Activated CD4-positive, alpha-beta memory T cell treated with anti-CD3 and anti-CD28 coated beads for 36 hours (primary cell): ENCODE measurements at regions not wholly inside any gene's neighbourhood (a gene's known extent, or its start where the extent isn't known, plus 50 kb on each side); places are given as distances from the start of the nearest gene placed in this dataset.
A peak's percentile ranks its signal among the peaks of the same experiment; 100 is the strongest.
"Not testable (repeated sequence)": the region's sequence is repeated elsewhere in the genome, so short reads cannot be mapped to it uniquely, and the experiment has no call there.

Source experiments
- CTCF ChIA-PET: fragments of 350-600 bp; sonication (Branson Sonifier 250); formaldehyde crosslinking; loops from one replicate; lab custom pipeline; 2021; ENCODE audit warnings: antibody characterized with exemption, inconsistent platforms; lab: Charles Lee
- POLR2A ChIA-PET: fragments of 350-600 bp; sonication (Branson Sonifier 250); formaldehyde crosslinking; loops from one replicate; lab custom pipeline; 2021; ENCODE audit warnings: antibody characterized with exemption; lab: Charles Lee
- DNase-seq: peaks from one replicate; pipeline ENCODE4 v3.0.0-alpha.2; 2020
- H3K27ac Mint-ChIP-seq: one replicate; pipeline ENCODE4 v1.8.0; 2021; ENCODE audit warnings: mixed read lengths
- H3K27me3 Mint-ChIP-seq: one replicate; pipeline ENCODE4 v1.8.0; 2021; ENCODE audit warnings: mixed read lengths
- H3K36me3 Mint-ChIP-seq: one replicate; pipeline ENCODE4 v1.8.0; 2021; ENCODE audit warnings: mixed read lengths
- H3K4me1 Mint-ChIP-seq: one replicate; pipeline ENCODE4 v1.8.0; 2021; ENCODE audit warnings: low read depth, mixed read lengths
- H3K4me3 Mint-ChIP-seq: one replicate; pipeline ENCODE4 v1.8.0; 2021; ENCODE audit warnings: mild to moderate bottlenecking, mixed read lengths
- H3K9me3 Mint-ChIP-seq: one replicate; pipeline ENCODE4 v1.8.0; 2021; ENCODE audit warnings: mixed read lengths
- intact Hi-C: fragments of 100-400 bp; cut with micrococcal nuclease; formaldehyde crosslinking; loops from one replicate; pipeline ENCODE4 v1.15.1; 2023

DNA sequence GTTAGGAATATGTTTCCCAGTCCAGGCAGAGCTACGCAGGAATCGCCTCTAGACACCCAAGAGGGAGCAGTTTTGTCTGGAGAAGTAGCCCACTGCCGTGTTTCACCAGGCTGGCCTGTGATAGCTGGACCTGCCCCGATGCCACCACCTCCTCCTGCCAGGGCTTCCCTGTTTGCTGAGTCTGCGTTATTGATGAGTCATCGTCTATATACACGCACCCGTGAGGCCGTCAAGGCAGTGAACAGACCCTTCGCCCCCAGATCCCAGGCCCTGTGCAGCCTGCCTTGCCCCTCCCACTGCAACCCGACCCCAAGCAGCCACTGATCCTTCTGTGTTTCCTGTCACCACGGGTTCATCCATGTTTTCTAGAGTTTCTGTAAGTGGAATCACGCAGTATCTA, 141.9 kb downstream of the IGLL1 start:
- ChIA-PET POLR2A (no interaction called here), CTCF (no interaction called here)
- H3K36me3 Mint-ChIP-seq = no peaks in the 10 kb centered on the region
- no peak overlapping the region for H3K27ac Mint-ChIP-seq
- H3K4me1 Mint-ChIP-seq = peaks cover 3% of the 10 kb centered on the region
- H3K4me3 Mint-ChIP-seq = no peak overlapping the region
- DNase-seq = no peak
- peaks cover 9% of the 10 kb centered on the region for H3K9me3 Mint-ChIP-seq
- H3K27me3 Mint-ChIP-seq = peaks cover 17% of the 10 kb centered on the region
- intact Hi-C loops = no loop called here

DNA sequence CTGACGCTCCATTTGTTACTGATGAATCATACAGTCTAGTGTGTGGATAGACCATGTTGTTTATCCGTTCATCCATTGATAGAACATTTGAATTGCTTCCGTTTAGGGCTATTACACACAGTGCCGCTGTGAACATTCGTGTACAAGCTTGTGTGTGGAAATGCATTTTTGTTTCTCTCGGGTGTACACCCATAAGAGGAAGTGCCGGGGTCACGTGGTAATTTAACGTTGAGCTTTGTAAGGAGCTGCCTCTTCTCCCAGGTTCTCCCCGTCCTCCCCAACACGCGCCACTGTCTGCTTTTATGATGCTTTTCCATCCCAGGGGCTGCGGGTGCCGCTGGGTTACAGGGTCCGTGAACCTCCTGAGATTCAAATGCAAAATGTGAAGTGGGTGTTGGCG, 142.3 kb downstream of the IGLL1 start:
- Mint-ChIP-seq H3K36me3 (no peaks in the 10 kb centered on the region), H3K9me3 (peaks cover 9% of the 10 kb centered on the region), H3K4me1 (peaks cover 7% of the 10 kb centered on the region), H3K27ac (no peak overlapping the region), H3K27me3 (peaks cover 17% of the 10 kb centered on the region), H3K4me3 (no peak overlapping the region)
- DNase-seq = no peak
- ChIA-PET CTCF (no interaction called here), POLR2A (no interaction called here)
- intact Hi-C loops = no loop called here

DNA sequence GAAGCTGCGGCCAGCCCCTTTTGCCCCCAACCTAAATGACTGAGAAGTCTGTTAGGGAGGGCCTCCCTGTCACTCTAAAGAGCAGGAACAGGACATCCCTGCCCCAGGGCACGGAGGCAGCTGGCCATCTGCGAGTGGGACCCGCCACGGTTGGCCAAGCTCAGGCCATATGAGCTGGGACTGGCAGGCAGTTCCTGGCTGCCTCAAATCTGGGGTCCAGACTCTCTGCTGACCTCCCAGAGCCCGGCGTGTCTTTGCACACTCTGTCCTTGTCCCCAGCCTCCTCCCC, 143.0 kb downstream of the IGLL1 start:
- H3K4me3 Mint-ChIP-seq, DNase-seq, H3K4me1 Mint-ChIP-seq, H3K36me3 Mint-ChIP-seq, CTCF ChIA-PET, H3K9me3 Mint-ChIP-seq, intact Hi-C loops, POLR2A ChIA-PET, H3K27ac Mint-ChIP-seq: not testable (repeated sequence)
- H3K27me3 Mint-ChIP-seq = peaks cover 15% of the 10 kb centered on the region

DNA sequence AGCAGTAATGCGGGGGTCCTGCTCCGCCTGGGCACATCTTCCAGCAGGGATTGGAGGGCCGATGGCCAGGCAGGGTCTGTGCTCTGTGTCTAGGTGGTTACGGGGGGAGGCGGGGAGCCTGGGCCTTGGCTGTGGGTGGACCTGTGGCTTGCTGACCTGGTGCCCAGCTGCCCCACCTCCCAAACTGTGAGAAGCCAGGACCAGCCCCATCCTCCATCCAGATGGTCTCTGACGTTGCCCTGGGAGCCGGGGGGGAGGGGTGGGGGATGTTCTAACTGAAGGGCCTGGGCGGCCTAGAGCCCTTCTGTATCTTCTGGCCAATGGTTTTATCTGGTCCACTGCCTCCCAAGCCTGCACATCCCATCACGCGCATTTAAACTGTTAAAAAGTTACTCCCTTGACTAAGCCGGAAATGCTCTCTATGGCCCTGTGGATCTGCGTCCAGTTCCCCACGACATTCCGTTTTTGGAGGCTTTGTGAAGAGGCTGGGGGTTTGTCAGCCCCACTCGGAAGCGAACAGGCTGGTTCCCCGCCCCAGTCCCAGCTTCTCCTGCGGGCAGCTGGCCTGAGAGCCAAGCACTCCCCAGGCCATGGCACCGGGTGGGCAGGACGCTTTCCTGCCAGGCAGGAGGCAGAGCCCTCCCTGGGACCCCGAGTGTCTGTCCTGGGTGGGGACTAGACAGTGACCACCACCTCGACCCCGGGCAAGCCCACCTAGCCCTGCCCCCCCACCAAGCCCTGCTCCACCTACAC, 143.6 kb downstream of the IGLL1 start:
- H3K27ac Mint-ChIP-seq, CTCF ChIA-PET, intact Hi-C loops, DNase-seq, H3K9me3 Mint-ChIP-seq, H3K36me3 Mint-ChIP-seq, POLR2A ChIA-PET, H3K4me3 Mint-ChIP-seq, H3K4me1 Mint-ChIP-seq: not testable (repeated sequence)
- peaks cover 17% of the 10 kb centered on the region for H3K27me3 Mint-ChIP-seq

DNA sequence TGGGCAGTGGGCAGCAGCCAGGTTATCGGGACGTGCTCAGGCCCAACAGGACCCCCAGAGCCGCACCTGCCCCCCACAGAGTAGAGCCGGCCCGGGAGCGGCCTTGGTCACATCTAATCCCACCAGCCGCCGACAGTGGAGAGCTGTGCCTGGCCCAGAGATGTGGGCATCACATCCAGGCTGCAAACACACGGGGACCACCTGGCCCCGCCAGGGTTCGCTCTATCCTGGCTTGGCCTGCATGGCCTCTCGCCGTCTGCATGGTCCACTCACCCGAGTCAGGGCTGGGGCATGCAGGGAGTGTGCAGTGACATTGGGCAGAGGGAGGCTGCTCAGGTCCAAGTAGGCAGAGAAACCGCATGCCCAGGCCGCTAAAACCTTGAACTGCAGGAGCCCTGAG, 144.9 kb downstream of the IGLL1 start:
- CTCF ChIA-PET, intact Hi-C loops, DNase-seq, H3K27ac Mint-ChIP-seq, POLR2A ChIA-PET, H3K9me3 Mint-ChIP-seq, H3K4me1 Mint-ChIP-seq, H3K4me3 Mint-ChIP-seq, H3K36me3 Mint-ChIP-seq: not testable (repeated sequence)
- H3K27me3 Mint-ChIP-seq = peaks cover 18% of the 10 kb centered on the region

DNA sequence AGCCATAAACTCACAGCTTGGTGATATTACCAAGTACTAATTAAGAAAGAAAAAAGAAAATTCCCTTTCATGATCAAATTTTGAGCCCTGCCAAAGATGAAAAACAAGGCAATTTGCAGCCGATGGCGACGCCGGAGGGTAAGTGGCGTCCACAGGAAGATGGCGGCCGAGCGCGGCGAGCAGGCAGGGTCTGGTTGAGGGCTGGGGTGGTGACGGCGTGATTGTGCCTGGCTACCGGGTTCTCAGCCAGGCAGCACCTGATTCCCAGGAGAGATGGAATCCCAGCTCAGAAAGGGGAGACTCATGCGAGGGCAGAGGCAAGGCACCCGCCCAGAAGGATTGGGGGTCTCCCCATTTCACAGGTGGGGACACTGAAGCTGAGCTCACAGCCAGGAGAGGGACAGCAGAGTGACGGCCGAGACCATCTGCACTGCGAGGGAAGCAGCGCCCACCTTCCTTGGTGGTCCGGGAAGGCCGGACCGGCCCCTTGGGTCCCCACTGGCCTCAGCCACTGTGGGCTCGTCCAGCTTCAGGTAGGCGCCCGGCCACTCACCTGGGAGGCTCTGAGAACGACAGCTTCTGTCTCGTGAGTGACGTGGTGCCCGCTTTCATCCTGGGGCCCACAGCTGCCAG, 145.8 kb downstream of the IGLL1 start:
- H3K27me3 Mint-ChIP-seq = peaks cover 18% of the 10 kb centered on the region
- H3K36me3 Mint-ChIP-seq, POLR2A ChIA-PET, H3K4me3 Mint-ChIP-seq, H3K9me3 Mint-ChIP-seq, CTCF ChIA-PET, DNase-seq, intact Hi-C loops, H3K4me1 Mint-ChIP-seq, H3K27ac Mint-ChIP-seq: not testable (repeated sequence)

DNA sequence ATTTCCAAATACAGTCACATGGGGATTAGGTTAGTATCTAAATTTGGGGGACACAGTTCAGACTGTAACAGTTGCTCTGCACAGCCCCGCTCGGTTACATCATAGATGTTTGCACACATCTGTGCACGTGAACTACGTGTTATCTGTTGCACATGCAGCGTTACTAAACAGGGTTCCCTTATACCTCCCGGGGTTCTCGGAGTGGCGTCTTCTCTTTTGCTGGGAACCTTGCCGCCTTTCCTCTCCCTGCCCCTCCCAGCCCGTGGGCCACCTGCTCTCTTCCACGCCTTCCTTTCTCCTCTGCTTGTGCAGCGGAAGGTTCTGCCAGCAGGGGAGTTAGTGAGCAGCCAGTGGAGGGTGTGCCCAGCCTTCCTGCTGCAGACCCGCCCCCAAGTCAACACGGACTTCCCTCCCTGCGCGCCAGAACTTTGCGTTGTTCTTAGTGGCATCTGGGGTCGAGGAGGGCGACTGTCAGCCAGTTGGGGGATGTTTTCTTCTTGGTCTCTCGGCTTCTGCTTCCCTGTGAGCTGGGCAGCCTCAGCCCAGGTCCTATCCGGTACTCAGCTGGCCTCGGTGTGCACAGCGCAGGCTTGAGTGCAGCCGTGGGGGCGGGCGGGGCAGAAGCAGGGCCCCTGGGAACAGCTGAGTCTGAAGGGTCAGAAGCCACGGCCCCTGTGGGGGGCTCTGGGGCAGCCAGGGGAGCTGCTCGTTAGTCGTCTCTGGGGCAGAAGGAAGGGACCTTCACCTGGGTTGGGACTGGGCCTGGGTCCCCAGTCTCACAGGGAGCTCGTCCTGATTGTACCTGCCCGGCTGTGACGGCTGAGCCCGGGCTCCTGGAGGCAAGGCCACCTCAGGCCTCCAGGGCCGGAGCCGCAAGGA, 146.7 kb downstream of the IGLL1 start:
- CTCF ChIA-PET, H3K36me3 Mint-ChIP-seq, intact Hi-C loops, H3K4me1 Mint-ChIP-seq, POLR2A ChIA-PET, H3K9me3 Mint-ChIP-seq, H3K27ac Mint-ChIP-seq: not testable (repeated sequence)
- DNase-seq = peak; percentile 67
- peaks cover 16% of the 10 kb centered on the region for H3K27me3 Mint-ChIP-seq
- H3K4me3 Mint-ChIP-seq = peak overlapping the region; percentile 45

DNA sequence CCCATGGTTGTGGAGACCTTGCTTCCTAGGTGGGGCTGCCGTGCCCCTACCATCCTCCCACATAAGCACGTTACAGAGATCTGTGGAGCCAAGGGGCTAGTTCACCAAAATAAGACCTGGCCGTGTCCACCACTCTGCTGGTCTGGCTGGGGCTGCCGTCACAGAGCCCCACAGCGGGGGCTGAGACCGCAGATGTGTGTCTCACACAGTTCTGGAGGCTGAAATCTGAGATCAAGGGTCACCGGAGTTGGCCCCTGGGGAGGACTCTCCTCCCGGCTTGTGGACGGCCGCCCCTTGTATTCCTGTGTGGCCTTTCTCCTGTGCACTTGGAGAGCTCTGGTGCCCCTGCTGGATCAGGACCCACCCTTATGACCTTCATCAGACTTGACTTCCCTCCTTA, 147.4 kb downstream of the IGLL1 start:
- Mint-ChIP-seq H3K27me3 (peaks cover 14% of the 10 kb centered on the region), H3K9me3 (peaks cover 13% of the 10 kb centered on the region), H3K4me3 (peak overlapping the region; percentile 45)
- H3K36me3 Mint-ChIP-seq, H3K27ac Mint-ChIP-seq, POLR2A ChIA-PET, H3K4me1 Mint-ChIP-seq, CTCF ChIA-PET, DNase-seq, intact Hi-C loops: not testable (repeated sequence)

DNA sequence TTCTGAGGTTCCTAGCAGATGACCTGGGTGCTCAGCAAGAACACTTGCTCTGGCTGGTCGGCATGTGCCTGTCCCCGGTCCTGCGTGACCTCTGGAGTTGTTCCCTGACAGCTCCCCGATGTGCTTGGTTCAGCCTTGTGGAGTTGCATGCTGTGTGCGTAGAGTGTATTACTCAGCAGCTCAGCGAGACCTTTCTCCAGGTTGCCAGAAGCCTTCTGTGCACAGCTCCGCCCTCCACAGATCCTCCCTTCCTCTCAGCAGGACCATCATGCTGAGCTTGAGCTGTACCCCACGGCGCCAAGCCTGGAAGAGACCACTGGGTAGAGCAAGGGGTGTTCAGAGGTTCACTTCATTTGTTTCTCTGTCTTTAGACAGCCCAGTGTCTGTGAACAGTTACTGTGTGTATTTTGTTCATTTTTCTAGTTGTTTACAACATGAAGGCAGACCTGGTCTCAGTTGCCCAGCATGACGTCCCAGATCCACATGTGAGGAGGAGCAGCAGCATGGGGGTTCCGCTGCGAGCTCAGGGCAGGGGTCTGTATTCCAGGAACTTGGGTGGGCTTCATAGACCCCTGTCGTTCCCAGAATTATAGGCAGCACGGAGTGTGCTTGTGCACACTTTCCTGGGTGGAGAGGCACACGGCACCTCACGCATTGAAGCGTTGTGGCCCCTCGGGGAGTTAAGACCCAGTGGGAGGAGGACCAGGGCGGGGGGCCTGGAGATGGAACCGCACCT, 148.6 kb downstream of the IGLL1 start:
- Mint-ChIP-seq H3K36me3 (peaks cover 6% of the 10 kb centered on the region), H3K27ac (no peak overlapping the region), H3K9me3 (peaks cover 17% of the 10 kb centered on the region), H3K27me3 (peaks cover 8% of the 10 kb centered on the region), H3K4me3 (no peak overlapping the region), H3K4me1 (peaks cover 7% of the 10 kb centered on the region)
- intact Hi-C loops = no loop called here
- POLR2A ChIA-PET = no interaction called here
- CTCF ChIA-PET = no interaction called here
- no peak for DNase-seq

DNA sequence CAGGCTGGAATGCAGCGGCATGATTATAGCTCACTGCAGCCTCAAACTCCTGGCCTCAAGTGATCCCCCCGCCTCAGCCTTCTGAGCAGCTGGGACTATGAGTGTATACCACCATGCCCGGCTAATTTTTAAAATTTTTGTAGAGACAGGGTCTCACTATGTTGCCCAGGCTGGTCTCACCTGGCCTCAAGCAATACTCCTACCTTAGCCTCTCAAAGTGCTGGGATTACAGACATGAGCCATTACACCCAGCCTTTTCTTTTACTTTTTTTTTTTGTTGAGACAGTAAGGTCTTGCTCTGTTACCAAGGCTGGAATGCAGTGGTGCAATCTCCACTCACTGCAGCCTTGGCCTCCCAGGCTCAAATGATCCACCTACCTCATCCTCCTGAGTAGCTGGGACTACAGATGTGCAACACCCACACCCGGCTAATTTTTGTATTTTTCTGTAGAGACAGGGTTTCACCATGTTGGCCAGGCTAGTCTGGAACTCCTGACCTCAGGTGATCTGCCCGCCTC, 155.5 kb downstream of the IGLL1 start:
- CTCF ChIA-PET = not testable (repeated sequence)

DNA sequence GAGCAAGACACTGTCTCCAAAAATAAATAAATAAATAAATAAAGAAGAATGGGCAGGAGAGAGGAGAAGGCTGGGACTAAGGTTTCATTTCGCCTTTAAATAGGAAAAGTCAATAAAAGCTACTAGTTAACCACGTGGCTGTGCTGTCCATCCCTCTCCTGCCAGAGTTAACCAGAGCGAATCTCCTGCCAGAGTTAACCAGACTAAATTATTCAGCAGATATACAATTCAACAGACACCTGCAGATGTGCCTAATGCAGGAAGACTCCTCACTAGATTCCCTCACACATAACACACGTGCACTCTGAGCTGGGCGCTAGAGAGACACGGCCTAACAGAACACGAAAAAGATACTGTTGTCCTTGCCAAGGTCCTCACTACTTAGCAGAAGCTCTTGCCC, 156.1 kb downstream of the IGLL1 start:
- POLR2A ChIA-PET = no interaction called here
- intact Hi-C loops = no loop called here
- Mint-ChIP-seq H3K4me1 (no peaks in the 10 kb centered on the region), H3K4me3 (no peak overlapping the region), H3K27ac (no peak overlapping the region), H3K27me3 (no peaks in the 10 kb centered on the region), H3K9me3 (peaks cover 9% of the 10 kb centered on the region), H3K36me3 (peaks cover 2% of the 10 kb centered on the region)
- DNase-seq = no peak
- CTCF ChIA-PET = no interaction called here

More for the DNA sequence above, 155.5 kb downstream of the IGLL1 start:
- H3K9me3 Mint-ChIP-seq = peaks cover 12% of the 10 kb centered on the region
- H3K36me3 Mint-ChIP-seq, H3K27ac Mint-ChIP-seq, intact Hi-C loops, DNase-seq, H3K4me3 Mint-ChIP-seq, POLR2A ChIA-PET, H3K4me1 Mint-ChIP-seq, H3K27me3 Mint-ChIP-seq: not testable (repeated sequence)

DNA sequence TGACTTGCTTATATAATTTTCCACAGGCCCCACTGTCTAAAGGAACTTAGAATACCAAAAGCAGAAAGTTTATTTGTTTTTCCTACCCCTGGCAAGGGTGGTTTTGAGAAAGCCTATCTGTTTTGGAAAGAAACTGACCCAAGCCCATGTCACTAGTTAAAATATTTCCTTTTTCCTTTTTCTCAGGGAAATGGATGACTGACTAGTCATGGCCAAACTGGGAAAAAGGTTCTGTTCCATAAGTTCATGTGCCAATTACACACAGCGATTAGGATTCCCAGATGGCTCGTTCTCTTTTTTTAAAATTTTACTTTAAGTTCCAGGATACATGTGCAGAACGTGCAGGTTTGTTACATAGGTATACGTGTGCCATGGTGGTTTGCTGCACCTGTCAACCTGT, 157.8 kb downstream of the IGLL1 start:
- H3K4me1 Mint-ChIP-seq, intact Hi-C loops, H3K9me3 Mint-ChIP-seq, POLR2A ChIA-PET, DNase-seq, H3K27ac Mint-ChIP-seq, H3K36me3 Mint-ChIP-seq, CTCF ChIA-PET, H3K4me3 Mint-ChIP-seq, H3K27me3 Mint-ChIP-seq: not testable (repeated sequence)
